GM12878 (cell line): ENCODE measurements at regions not wholly inside any gene's neighbourhood (a gene's known extent, or its start where the extent isn't known, plus 50 kb on each side); places are given as distances from the start of the nearest gene placed in this dataset.

Source experiments
- BCL11A ChIP-seq: IDR thresholded peaks from 2 replicates; pipeline ENCODE4 v1.6.1; 2011; ENCODE audit warnings: low read depth, low read length
- BCLAF1 ChIP-seq: fragments of 450-650 bp; IDR thresholded peaks from 2 replicates; pipeline ENCODE4 v1.6.1; 2017; ENCODE audit warnings: antibody characterized with exemption, mild to moderate bottlenecking, moderate library complexity
- CUX1 ChIP-seq: IDR thresholded peaks from 2 replicates; pipeline ENCODE4 v1.6.1; 2012; ENCODE audit warnings: improper control_type of control experiment, low read depth, low read length; ENCODE audit not compliant: insufficient replicate concordance
- HDAC6 ChIP-seq: fragments of 200-600 bp; sonication (generic); IDR thresholded peaks from one replicate; pipeline ENCODE4 v1.8.0; 2017; ENCODE audit warnings: antibody characterized with exemption; ENCODE audit not compliant: unreplicated experiment
- IRF4 ChIP-seq: IDR thresholded peaks from 2 replicates; pipeline ENCODE4 v1.6.1; 2011; ENCODE audit warnings: low read depth, low read length
- NFYA ChIP-seq: IDR thresholded peaks from 2 replicates; pipeline ENCODE4 v1.6.1; 2011; ENCODE audit warnings: low read depth, mild to moderate bottlenecking, low read length, improper control_type of control experiment, borderline replicate concordance
- NR2F1 ChIP-seq: fragments of 450-650 bp; conservative IDR thresholded peaks from 2 replicates; pipeline ENCODE4 v1.6.1; 2017; ENCODE audit warnings: mild to moderate bottlenecking
- NRF1 ChIP-seq: conservative IDR thresholded peaks from 2 replicates; pipeline ENCODE4 v1.6.1; 2011; ENCODE audit warnings: mild to moderate bottlenecking, low read depth, low read length, improper control_type of control experiment
- POLR2AphosphoS2 ChIP-seq: IDR thresholded peaks from 2 replicates; pipeline ENCODE4 v1.6.1; 2011; ENCODE audit warnings: low read depth, mild to moderate bottlenecking, low read length, improper control_type of control experiment, moderate library complexity
- SIN3A ChIP-seq: IDR thresholded peaks from 2 replicates; pipeline ENCODE4 v1.6.1; 2012; ENCODE audit warnings: low read depth, low read length, improper control_type of control experiment
- ZNF592 ChIP-seq: fragments of 450-650 bp; IDR thresholded peaks from 2 replicates; pipeline ENCODE4 v1.6.1; 2017; ENCODE audit warnings: mild to moderate bottlenecking, moderate library complexity

GRCh38 chr18:44536046-44536445, 144.6 kb upstream of the SETBP1 start (continued):
- no peak for TF ChIP-seq BCLAF1
- no peak for TF ChIP-seq NR2F1
- no peak for TF ChIP-seq BCL11A
- TF ChIP-seq POLR2AphosphoS2 = no peak
- no peak for TF ChIP-seq IRF4
- TF ChIP-seq NFYA = no peak
- TF ChIP-seq HDAC6 = no peak
- no peak for TF ChIP-seq NRF1
- TF ChIP-seq SIN3A = no peak
- no peak for TF ChIP-seq ZNF592
- TF ChIP-seq CUX1 = no peak
